HG02885 (cell line): ENCODE measurements at regions not wholly inside any gene's neighbourhood (a gene's known extent, or its start where the extent isn't known, plus 50 kb on each side); places are given as distances from the start of the nearest gene placed in this dataset.

Experiments
- ATAC-seq: cut with Tn5 transposase; IDR thresholded peaks from one replicate; pipeline ENCODE4 v1.9.1; 2021; ENCODE audit warnings: mild to moderate bottlenecking; ENCODE audit not compliant: unreplicated experiment, poor library complexity

GRCh38 chr3:74074700-74075099 is 450.0 kb upstream of the PDZRN3 start:
- no peak for ATAC-seq

- ATAC-seq = no peak
Observed at GRCh38 chr3:74067296-74067695, 442.6 kb upstream of the PDZRN3 start.

GRCh38 chr3:74066456-74066855 is 441.7 kb upstream of the PDZRN3 start:
- no peak for ATAC-seq

GRCh38 chr3:74059923-74060600 is 435.3 kb upstream of the PDZRN3 start:
- ATAC-seq = no peak

GRCh38 chr3:74059301-74059922 is 434.7 kb upstream of the PDZRN3 start:
- no peak for ATAC-seq

GRCh38 chr3:74057169-74057568 is 432.4 kb upstream of the PDZRN3 start:
- ATAC-seq = no peak

- ATAC-seq = no peak
Observed at GRCh38 chr3:74055061-74055460, 430.3 kb upstream of the PDZRN3 start.

GRCh38 chr3:74054566-74054965 is 429.8 kb upstream of the PDZRN3 start:
- no peak for ATAC-seq

- ATAC-seq = no peak
Observed at GRCh38 chr3:74053970-74054516, 429.3 kb upstream of the PDZRN3 start.

GRCh38 chr3:74049444-74049843 is 424.7 kb upstream of the PDZRN3 start:
- ATAC-seq = no peak

- no peak for ATAC-seq
Observed at GRCh38 chr3:74048699-74049098, 424.0 kb upstream of the PDZRN3 start.

- no peak for ATAC-seq
Observed at GRCh38 chr3:74045000-74045399, 420.3 kb upstream of the PDZRN3 start.

- no peak for ATAC-seq
Observed at GRCh38 chr3:74041068-74041675, 416.4 kb upstream of the PDZRN3 start.

GRCh38 chr3:74039105-74039504 is 414.4 kb upstream of the PDZRN3 start:
- no peak for ATAC-seq

- no peak for ATAC-seq
Observed at GRCh38 chr3:74036568-74036967, 411.8 kb upstream of the PDZRN3 start.

GRCh38 chr3:74036102-74036501 is 411.4 kb upstream of the PDZRN3 start:
- no peak for ATAC-seq

GRCh38 chr3:74033806-74034205 is 409.1 kb upstream of the PDZRN3 start:
- ATAC-seq = no peak

- ATAC-seq = no peak
Observed at GRCh38 chr3:74033381-74033780, 408.6 kb upstream of the PDZRN3 start.

GRCh38 chr3:74027121-74027520 is 402.4 kb upstream of the PDZRN3 start:
- ATAC-seq = no peak

GRCh38 chr3:74023395-74023794 is 398.7 kb upstream of the PDZRN3 start:
- ATAC-seq = no peak

GRCh38 chr3:74021449-74021848 is 396.7 kb upstream of the PDZRN3 start:
- ATAC-seq = no peak
